ENCODE measurements at regions not wholly inside any gene's neighbourhood (a gene's known extent, or its start where the extent isn't known, plus 50 kb on each side); places are given as distances from the start of the nearest gene placed in this dataset.

DNA sequence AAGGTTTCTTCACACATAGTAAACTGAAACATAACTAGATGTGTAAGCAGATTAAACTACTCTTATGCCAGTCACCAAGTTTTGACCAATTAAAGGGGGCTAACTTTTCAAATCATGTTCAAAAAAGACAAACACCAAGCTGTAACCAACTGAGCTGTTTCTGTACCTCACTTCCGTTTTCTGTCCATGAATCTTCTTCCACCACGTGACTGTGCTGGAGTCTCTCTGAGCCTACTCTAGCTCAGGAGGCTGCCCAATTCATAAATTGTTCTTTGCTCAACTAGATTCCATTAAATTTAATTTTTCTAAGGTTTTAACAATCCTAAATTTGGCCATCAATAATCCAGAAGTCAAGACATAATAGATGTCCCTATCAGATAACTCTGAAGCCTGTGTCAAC lies 229.4 kb downstream of the FNDC1 start:
- TF ChIP-seq, protein P1, sequence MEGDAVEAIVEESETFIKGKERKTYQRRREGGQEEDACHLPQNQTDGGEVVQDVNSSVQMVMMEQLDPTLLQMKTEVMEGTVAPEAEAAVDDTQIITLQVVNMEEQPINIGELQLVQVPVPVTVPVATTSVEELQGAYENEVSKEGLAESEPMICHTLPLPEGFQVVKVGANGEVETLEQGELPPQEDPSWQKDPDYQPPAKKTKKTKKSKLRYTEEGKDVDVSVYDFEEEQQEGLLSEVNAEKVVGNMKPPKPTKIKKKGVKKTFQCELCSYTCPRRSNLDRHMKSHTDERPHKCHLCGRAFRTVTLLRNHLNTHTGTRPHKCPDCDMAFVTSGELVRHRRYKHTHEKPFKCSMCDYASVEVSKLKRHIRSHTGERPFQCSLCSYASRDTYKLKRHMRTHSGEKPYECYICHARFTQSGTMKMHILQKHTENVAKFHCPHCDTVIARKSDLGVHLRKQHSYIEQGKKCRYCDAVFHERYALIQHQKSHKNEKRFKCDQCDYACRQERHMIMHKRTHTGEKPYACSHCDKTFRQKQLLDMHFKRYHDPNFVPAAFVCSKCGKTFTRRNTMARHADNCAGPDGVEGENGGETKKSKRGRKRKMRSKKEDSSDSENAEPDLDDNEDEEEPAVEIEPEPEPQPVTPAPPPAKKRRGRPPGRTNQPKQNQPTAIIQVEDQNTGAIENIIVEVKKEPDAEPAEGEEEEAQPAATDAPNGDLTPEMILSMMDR (conservative IDR thresholded peaks at IDR 0.05 in 1 of 2, IDR thresholded peaks at IDR 0.05 in 1 of 2; ENCODE audit: low read depth in 1 of 2, low read length in 2 of 2) = no peak
- no peak for TF ChIP-seq EZH2 (IDR thresholded peaks at IDR 0.05; ENCODE audit: low read length, missing control alignments)
